ENCODE measurements at regions not wholly inside any gene's neighbourhood (a gene's known extent, or its start where the extent isn't known, plus 50 kb on each side); places are given as distances from the start of the nearest gene placed in this dataset.
A peak's percentile ranks its signal among the peaks of the same experiment; 100 is the strongest.

DNA sequence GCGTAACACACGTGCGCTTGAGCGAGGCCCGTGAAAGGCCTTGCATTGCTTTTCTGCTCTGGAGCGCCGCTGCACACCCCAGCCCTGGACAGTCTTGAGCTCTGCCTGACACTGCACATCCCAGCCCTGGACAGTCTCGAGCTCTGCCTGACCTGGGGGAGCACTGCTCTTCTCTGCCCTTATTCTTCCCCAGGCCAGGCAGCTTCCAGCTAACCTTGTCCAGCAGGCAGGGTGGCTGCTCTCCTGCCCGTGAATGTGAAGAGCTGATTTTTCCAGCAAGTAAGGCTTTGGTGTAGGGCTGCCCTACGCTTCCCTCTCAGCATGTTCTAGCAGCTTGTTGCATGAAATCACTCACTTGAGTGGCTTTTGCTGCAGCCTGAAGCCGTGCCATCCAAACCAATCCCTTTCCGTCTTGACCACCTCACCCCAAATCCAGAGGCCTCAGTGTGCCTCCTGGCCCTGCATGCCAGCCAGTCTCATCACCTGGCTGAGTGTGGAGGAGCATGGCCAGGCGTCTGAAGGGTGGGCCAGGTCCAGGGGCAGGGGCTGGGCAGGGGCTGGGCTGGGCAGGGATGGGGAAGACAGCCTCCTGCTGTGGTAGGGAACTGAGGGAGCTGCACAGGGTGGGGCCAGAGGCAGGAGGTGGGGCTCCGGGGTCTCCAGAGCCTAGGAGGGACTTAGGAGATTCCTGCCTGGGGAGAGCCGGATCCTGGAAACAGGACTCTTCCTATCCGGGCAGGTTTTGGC lies 89.5 kb upstream of the B3GAT1 start:
- no peak for FAIRE-seq
- no peak for TF ChIP-seq MAFK (IDR thresholded peaks at IDR 0.05; ENCODE audit: low read depth, low read length)
- TF ChIP-seq KDM5A (IDR thresholded peaks at IDR 0.05; ENCODE audit: low read length): no peak
- no peak for TF ChIP-seq EGR1 (IDR thresholded peaks at IDR 0.05; ENCODE audit: borderline replicate concordance, low read depth, low read length)
- no peak for TF ChIP-seq RFX5 (IDR thresholded peaks at IDR 0.05; ENCODE audit: borderline replicate concordance, low read depth, low read length)
- TF ChIP-seq PHF8 (conservative IDR thresholded peaks at IDR 0.05; ENCODE audit: low read depth, low read length): no peak
- TF ChIP-seq SIRT6 (IDR thresholded peaks at IDR 0.05; ENCODE audit: low read length): no peak
- no peak for TF ChIP-seq ATF2 (IDR thresholded peaks at IDR 0.05; ENCODE audit: low read length)
- no peak for TF ChIP-seq SIX5 (IDR thresholded peaks at IDR 0.05; ENCODE audit: low read depth, low read length)
- TF ChIP-seq TBP (IDR thresholded peaks at IDR 0.05; ENCODE audit: low read depth, low read length): no peak
- TF ChIP-seq SP4 (IDR thresholded peaks at IDR 0.05; ENCODE audit: low read length): no peak
- no peak for TF ChIP-seq ASH2L (IDR thresholded peaks at IDR 0.05; ENCODE audit: low read length)
- no peak for TF ChIP-seq RXRA (IDR thresholded peaks at IDR 0.05; ENCODE audit: insufficient read depth, low read depth, low read length)
- TF ChIP-seq BCL11A (IDR thresholded peaks at IDR 0.05; ENCODE audit: low read depth in 2 of 2, low read length in 2 of 2): no peak

More for the DNA sequence above, 89.5 kb upstream of the B3GAT1 start:
- no peaks in the 10 kb centered on the region for H3K27me3 ChIP-seq (replicated peaks in 1 of 4; ENCODE audit: control insufficient read depth in 3 of 4, extremely low read depth in 1 of 4, insufficient read depth in 3 of 4, low read length in 3 of 4)
- no peak overlapping the region for H3K27ac ChIP-seq (ENCODE audit: low read depth, low read length)
- H2BK120ac ChIP-seq (replicated peaks; ENCODE audit: low read depth, low read length): no peak overlapping the region
- no peaks in the 10 kb centered on the region for H3K23me2 ChIP-seq (ENCODE audit: low read depth, low read length)
- ChIA-PET CTCF (ENCODE audit: partially characterized antibody) (interaction anchor here (0.6 to 1.2 kb wide), 4 partner anchors 8 to 75 kb away, joined by 3 read pairs; no protein-coding TSS in a partner anchor), POLR2A (ENCODE audit: partially characterized antibody) (no interaction called here)
- no peak overlapping the region for H2AFZ ChIP-seq (ENCODE audit: low read length)
- WGBS, 2 experiments (ENCODE audit: extremely low coverage in 1 of 2, insufficient coverage in 1 of 2, insufficient read length in 1 of 2, insufficient replicate concordance in 2 of 2, low coverage in 1 of 2, low lambda C conversion rate in 2 of 2, missing lambda C conversion rate in 1 of 2): 89% methylated on average over 15 of the region's 16 CpGs; no CpG with 5 or more reads in 1 of the 2 experiments
- H4K91ac ChIP-seq (replicated peaks; ENCODE audit: insufficient read length, low read length): peak overlapping the region; percentile 75
- H3K56ac ChIP-seq (replicated peaks; ENCODE audit: insufficient read length, low read depth, low read length): no peak overlapping the region
- no peak for DNase-seq (ENCODE audit: low read depth in 1 of 2, low spot score in 2 of 2)
- H2BK15ac ChIP-seq (ENCODE audit: low read length): peak overlapping the region; percentile 88; the same call in 1 of the 2 replicates
- no peak overlapping the region; a peak in 1 of 7 replicates for H3K9ac ChIP-seq (replicated peaks in 1 of 4; ENCODE audit: extremely low read depth in 1 of 4, low read depth in 3 of 4, low read length in 3 of 4)
- no peaks in the 10 kb centered on the region for H3K79me2 ChIP-seq (ENCODE audit: control insufficient read depth in 1 of 2, insufficient read depth in 2 of 2, low read length in 2 of 2)
- no peak overlapping the region for H2AK5ac ChIP-seq (ENCODE audit: low read depth, low read length)
- no peak overlapping the region for H3K14ac ChIP-seq (ENCODE audit: insufficient read length)
- no peak overlapping the region for H3K4me3 ChIP-seq (ENCODE audit: extremely low read depth in 1 of 4, insufficient read depth in 2 of 4, low read depth in 3 of 4, low read length in 4 of 4)
- H4K5ac ChIP-seq (ENCODE audit: insufficient read length, low read depth, low read length): no peak overlapping the region
- H3K79me1 ChIP-seq (ENCODE audit: low read depth, low read length): no peaks in the 10 kb centered on the region
- H2BK12ac ChIP-seq (ENCODE audit: low read depth, low read length): no peak overlapping the region
- no peak overlapping the region for H2BK5ac ChIP-seq (ENCODE audit: low read depth, low read length)
- peaks cover 0 to 23% (median 13%) of the 10 kb centered on the region in 4 experiments; a peak in 6 of 7 replicates for H3K4me1 ChIP-seq (replicated peaks in 1 of 4; ENCODE audit: control insufficient read depth in 3 of 4, insufficient read depth in 4 of 4, low read length in 3 of 4)
- H3K23ac ChIP-seq (ENCODE audit: insufficient read length): no peak overlapping the region
- H3K4me2 ChIP-seq (ENCODE audit: insufficient read depth in 1 of 2, low read depth in 2 of 2, low read length in 2 of 2): no peak overlapping the region
- no peak overlapping the region for H3K4ac ChIP-seq (replicated peaks; ENCODE audit: insufficient read length, low read depth, low read length)
- H3K9me3 ChIP-seq (ENCODE audit: insufficient read depth in 2 of 2, low read depth in 1 of 2, low read length in 1 of 2): no peaks in the 10 kb centered on the region
- no peak overlapping the region for H3K18ac ChIP-seq (ENCODE audit: extremely low read depth, low read length)
- H3K36me3 ChIP-seq (ENCODE audit: control insufficient read depth in 2 of 4, insufficient read depth in 4 of 4, low read length in 3 of 4): no peaks in the 10 kb centered on the region
- H4K8ac ChIP-seq (ENCODE audit: extremely low read depth, insufficient read depth, low read length): no peak overlapping the region
- H4K20me1 ChIP-seq (replicated peaks in 1 of 2; ENCODE audit: control insufficient read depth in 1 of 2, insufficient read depth in 2 of 2, low read length in 2 of 2): peaks cover 2% of the 10 kb centered on the region in 2 experiments
- H2BK20ac ChIP-seq (ENCODE audit: low read length): no peak overlapping the region
